ENCODE measurements at regions not wholly inside any gene's neighbourhood (a gene's known extent, or its start where the extent isn't known, plus 50 kb on each side); places are given as distances from the start of the nearest gene placed in this dataset.

DNA sequence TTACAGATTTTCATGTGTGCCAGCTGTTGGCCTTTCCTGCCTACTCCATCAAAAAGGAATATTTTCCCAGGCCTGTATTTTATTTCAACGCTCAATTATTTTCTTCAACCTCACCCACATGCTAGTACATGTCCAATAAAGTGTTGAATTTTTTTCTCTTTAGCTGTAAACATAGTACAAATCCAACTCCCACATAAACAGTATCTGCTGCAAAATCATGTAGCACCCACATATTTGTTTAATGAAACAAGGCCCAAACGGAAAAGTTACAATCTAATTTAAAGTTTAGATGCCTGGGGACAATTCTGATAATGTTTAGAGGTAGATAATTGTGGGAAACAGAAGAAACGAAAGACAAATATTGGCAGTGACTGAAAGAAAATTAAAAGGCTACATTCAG, 275.4 kb upstream of the ACVR2A start:
- POLR2A ChIA-PET (ENCODE audit: low non-redundant PET), result no interaction called here
- no peak for DNase-seq (ENCODE audit: low spot score)
- intact Hi-C loops (cut with micrococcal nuclease; ENCODE audit: unreplicated experiment), result no loop called here
- BruUV-seq (replicated peaks), result no TSS peak
- Histone ChIP-seq H3K27ac (ENCODE audit: low read depth, low read length, poor library complexity, severe bottlenecking) (no peak overlapping the region), H3K36me3 (ENCODE audit: insufficient read depth, low read length, poor library complexity, severe bottlenecking) (no peaks in the 10 kb centered on the region), H3K27me3 (replicated peaks; ENCODE audit: insufficient read depth, low read depth, low read length, poor library complexity) (no peaks in the 10 kb centered on the region), H3K9me3 (ENCODE audit: low read depth, low read length, poor library complexity, severe bottlenecking) (no peaks in the 10 kb centered on the region), H3K4me3 (ENCODE audit: low read depth, low read length, poor library complexity, severe bottlenecking) (no peak overlapping the region), H3K4me1 (ENCODE audit: insufficient read depth, low read length, poor library complexity, severe bottlenecking) (no peaks in the 10 kb centered on the region)
- CTCF ChIA-PET, result no interaction called here
- TF ChIP-seq EZH2 (IDR thresholded peaks at IDR 0.05; ENCODE audit: borderline replicate concordance, low read depth, low read length, poor library complexity, severe bottlenecking), result no peak

DNA sequence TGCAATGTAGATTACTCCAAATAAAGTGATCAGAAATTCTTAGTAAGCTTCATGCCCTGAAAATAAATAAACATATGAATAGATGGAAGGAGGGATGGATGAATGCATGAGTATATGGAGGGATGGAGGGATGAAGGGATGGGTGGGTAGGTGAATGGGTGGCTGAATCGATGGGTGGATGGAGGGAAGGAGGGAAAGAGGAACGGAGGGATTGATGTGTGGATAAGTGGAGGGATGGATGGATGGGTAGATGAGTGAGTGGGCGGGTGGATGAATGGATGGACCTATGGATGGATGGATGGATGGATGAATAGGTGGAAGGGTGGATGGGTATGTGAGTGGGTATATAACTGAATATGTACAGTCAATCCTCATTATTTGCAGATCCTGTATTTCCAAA, 276.7 kb upstream of the ACVR2A start:
- no peak for DNase-seq (ENCODE audit: low spot score)
- no peaks in the 10 kb centered on the region for H3K36me3 ChIP-seq (ENCODE audit: insufficient read depth, low read length, poor library complexity, severe bottlenecking)
- H3K27me3 ChIP-seq (replicated peaks; ENCODE audit: insufficient read depth, low read depth, low read length, poor library complexity), result no peaks in the 10 kb centered on the region
- no peak overlapping the region for H3K4me3 ChIP-seq (ENCODE audit: low read depth, low read length, poor library complexity, severe bottlenecking)
- POLR2A ChIA-PET (ENCODE audit: low non-redundant PET), result no interaction called here
- no peak overlapping the region for H3K27ac ChIP-seq (ENCODE audit: low read depth, low read length, poor library complexity, severe bottlenecking)
- H3K9me3 ChIP-seq (ENCODE audit: low read depth, low read length, poor library complexity, severe bottlenecking), result no peaks in the 10 kb centered on the region
- intact Hi-C loops (cut with micrococcal nuclease; ENCODE audit: unreplicated experiment), result no loop called here
- CTCF ChIA-PET, result no interaction called here
- TF ChIP-seq, protein P1, sequence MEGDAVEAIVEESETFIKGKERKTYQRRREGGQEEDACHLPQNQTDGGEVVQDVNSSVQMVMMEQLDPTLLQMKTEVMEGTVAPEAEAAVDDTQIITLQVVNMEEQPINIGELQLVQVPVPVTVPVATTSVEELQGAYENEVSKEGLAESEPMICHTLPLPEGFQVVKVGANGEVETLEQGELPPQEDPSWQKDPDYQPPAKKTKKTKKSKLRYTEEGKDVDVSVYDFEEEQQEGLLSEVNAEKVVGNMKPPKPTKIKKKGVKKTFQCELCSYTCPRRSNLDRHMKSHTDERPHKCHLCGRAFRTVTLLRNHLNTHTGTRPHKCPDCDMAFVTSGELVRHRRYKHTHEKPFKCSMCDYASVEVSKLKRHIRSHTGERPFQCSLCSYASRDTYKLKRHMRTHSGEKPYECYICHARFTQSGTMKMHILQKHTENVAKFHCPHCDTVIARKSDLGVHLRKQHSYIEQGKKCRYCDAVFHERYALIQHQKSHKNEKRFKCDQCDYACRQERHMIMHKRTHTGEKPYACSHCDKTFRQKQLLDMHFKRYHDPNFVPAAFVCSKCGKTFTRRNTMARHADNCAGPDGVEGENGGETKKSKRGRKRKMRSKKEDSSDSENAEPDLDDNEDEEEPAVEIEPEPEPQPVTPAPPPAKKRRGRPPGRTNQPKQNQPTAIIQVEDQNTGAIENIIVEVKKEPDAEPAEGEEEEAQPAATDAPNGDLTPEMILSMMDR (conservative IDR thresholded peaks at IDR 0.05; ENCODE audit: low read depth, low read length), result no peak
- TF ChIP-seq EZH2 (IDR thresholded peaks at IDR 0.05; ENCODE audit: borderline replicate concordance, low read depth, low read length, poor library complexity, severe bottlenecking), result no peak
- no peaks in the 10 kb centered on the region for H3K4me1 ChIP-seq (ENCODE audit: insufficient read depth, low read length, poor library complexity, severe bottlenecking)
- no TSS peak for BruUV-seq (replicated peaks)

DNA sequence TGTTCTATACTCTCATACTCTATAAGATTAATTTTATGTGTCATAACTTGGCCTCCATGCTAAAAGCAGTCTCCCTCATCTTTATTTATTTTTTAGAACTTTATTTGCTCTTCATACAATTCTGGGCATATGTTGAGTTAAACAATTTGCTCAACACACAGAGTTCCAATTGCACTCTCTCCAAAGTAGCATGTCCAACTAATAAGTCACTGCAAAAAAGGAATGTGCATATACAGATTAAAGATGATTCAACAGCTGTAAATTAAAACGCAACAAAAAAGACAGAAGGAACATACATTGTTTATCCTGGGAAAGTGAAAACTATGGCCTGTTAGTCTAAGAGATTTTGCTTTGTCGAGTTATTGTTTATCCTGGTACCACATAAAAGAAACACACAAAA, 277.7 kb upstream of the ACVR2A start:
- no peaks in the 10 kb centered on the region for H3K27me3 ChIP-seq (replicated peaks; ENCODE audit: insufficient read depth, low read depth, low read length, poor library complexity)
- H3K36me3 ChIP-seq (ENCODE audit: insufficient read depth, low read length, poor library complexity, severe bottlenecking), result no peaks in the 10 kb centered on the region
- TF ChIP-seq, protein P1 (conservative IDR thresholded peaks at IDR 0.05; ENCODE audit: low read depth, low read length), result no peak
- TF ChIP-seq EZH2 (IDR thresholded peaks at IDR 0.05; ENCODE audit: borderline replicate concordance, low read depth, low read length, poor library complexity, severe bottlenecking), result no peak
- intact Hi-C loops (cut with micrococcal nuclease; ENCODE audit: unreplicated experiment), result no loop called here
- H3K27ac ChIP-seq (ENCODE audit: low read depth, low read length, poor library complexity, severe bottlenecking), result no peak overlapping the region
- H3K4me3 ChIP-seq (ENCODE audit: low read depth, low read length, poor library complexity, severe bottlenecking), result no peak overlapping the region
- no peaks in the 10 kb centered on the region for H3K9me3 ChIP-seq (ENCODE audit: low read depth, low read length, poor library complexity, severe bottlenecking)
- POLR2A ChIA-PET (ENCODE audit: low non-redundant PET), result no interaction called here
- CTCF ChIA-PET, result no interaction called here
- H3K4me1 ChIP-seq (ENCODE audit: insufficient read depth, low read length, poor library complexity, severe bottlenecking), result no peaks in the 10 kb centered on the region
- DNase-seq (ENCODE audit: low spot score), result no peak
- no TSS peak for BruUV-seq (replicated peaks)

DNA sequence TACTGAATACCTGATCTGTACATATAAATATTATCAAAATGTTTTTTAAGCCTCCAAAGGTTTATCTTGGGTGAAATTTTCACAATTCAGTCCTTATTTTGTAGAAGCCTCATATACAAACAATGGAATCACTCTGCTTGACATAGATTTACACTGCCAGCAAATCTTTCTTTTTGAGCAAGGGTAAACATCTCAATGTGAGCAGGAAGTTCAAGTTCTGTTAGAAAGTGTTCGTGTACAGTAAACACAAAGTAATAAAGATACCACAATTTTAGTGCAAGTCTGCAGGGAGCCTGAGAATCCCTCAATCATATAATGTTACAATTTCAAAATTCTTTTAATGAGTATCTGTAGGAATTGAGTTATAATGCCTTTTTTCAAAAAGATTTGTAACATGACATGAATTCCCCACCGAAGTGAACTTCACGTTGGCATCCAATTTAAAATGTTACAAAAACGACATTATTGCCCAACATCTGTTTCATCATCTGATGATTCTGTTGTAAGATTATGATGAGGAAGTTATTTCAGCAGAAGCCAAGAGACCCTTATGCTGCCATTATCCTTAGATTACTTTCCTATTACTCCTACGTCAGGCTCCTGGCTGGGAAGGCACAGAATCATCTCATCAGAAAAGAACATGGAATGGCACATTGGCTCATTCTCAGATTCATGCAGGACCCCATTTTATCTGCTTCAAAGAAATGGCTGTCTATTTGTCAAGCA, 283.9 kb upstream of the ACVR2A start:
- TF ChIP-seq, protein P1 (conservative IDR thresholded peaks at IDR 0.05; ENCODE audit: low read depth, low read length), result no peak
- TF ChIP-seq EZH2 (IDR thresholded peaks at IDR 0.05; ENCODE audit: borderline replicate concordance, low read depth, low read length, poor library complexity, severe bottlenecking), result no peak
- BruUV-seq (replicated peaks), result no TSS peak
- Histone ChIP-seq H3K27ac (ENCODE audit: low read depth, low read length, poor library complexity, severe bottlenecking) (no peak overlapping the region), H3K4me3 (ENCODE audit: low read depth, low read length, poor library complexity, severe bottlenecking) (no peak overlapping the region), H3K36me3 (ENCODE audit: insufficient read depth, low read length, poor library complexity, severe bottlenecking) (no peaks in the 10 kb centered on the region), H3K9me3 (ENCODE audit: low read depth, low read length, poor library complexity, severe bottlenecking) (no peaks in the 10 kb centered on the region), H3K27me3 (replicated peaks; ENCODE audit: insufficient read depth, low read depth, low read length, poor library complexity) (no peaks in the 10 kb centered on the region), H3K4me1 (ENCODE audit: insufficient read depth, low read length, poor library complexity, severe bottlenecking) (no peaks in the 10 kb centered on the region)
- DNase-seq (ENCODE audit: low spot score), result peak; percentile 17
- intact Hi-C loops (cut with micrococcal nuclease; ENCODE audit: unreplicated experiment), result no loop called here
- CTCF ChIA-PET, result no interaction called here
- POLR2A ChIA-PET (ENCODE audit: low non-redundant PET), result no interaction called here
